H1 (cell line): ENCODE measurements at regions not wholly inside any gene's neighbourhood (a gene's known extent, or its start where the extent isn't known, plus 50 kb on each side); places are given as distances from the start of the nearest gene placed in this dataset.

Experiments
- HDAC2 ChIP-seq, 2 experiments: fragments of 300-600 bp in 1 of 2; sonication (generic) in 1 of 2; IDR thresholded peaks; 2 replicates each; pipeline ENCODE4 v1.6.1; 2011 to 2012; ENCODE audit warnings: low read depth in 2 of 2, low read length in 2 of 2, mild to moderate bottlenecking in 2 of 2, moderate library complexity in 2 of 2, borderline replicate concordance in 1 of 2, inconsistent platforms in 1 of 2
- JUN ChIP-seq: IDR thresholded peaks from 2 replicates; pipeline ENCODE4 v1.6.1; 2011; ENCODE audit warnings: low read depth, mild to moderate bottlenecking, improper control_type of control experiment, low read length
- SIRT6 ChIP-seq: IDR thresholded peaks from one replicate; pipeline ENCODE4 v1.7.1; 2012; ENCODE audit warnings: low read length, inconsistent platforms
- SP1 ChIP-seq: IDR thresholded peaks from 2 replicates; pipeline ENCODE4 v1.6.1; 2011; ENCODE audit warnings: low read depth, low read length
- SP4 ChIP-seq: IDR thresholded peaks from 2 replicates; pipeline ENCODE4 v1.6.1; 2012; ENCODE audit warnings: low read length, inconsistent platforms
- SRF ChIP-seq: IDR thresholded peaks from 2 replicates; pipeline ENCODE4 v1.6.1; 2011; ENCODE audit warnings: mild to moderate bottlenecking, low read depth, low read length, moderate library complexity
- SUZ12 ChIP-seq: fragments of 200-600 bp; sonication (generic); IDR thresholded peaks from 2 replicates; pipeline ENCODE4 v1.6.1; 2012; ENCODE audit warnings: mild to moderate bottlenecking, inconsistent platforms, low read length, moderate library complexity, mixed read lengths
- TBP ChIP-seq: IDR thresholded peaks from 2 replicates; pipeline ENCODE4 v1.6.1; 2011; ENCODE audit warnings: low read depth, low read length, improper control_type of control experiment
- YY1 ChIP-seq: IDR thresholded peaks from 2 replicates; pipeline ENCODE4 v1.6.1; 2011; ENCODE audit warnings: low read depth, mild to moderate bottlenecking, low read length
- ZNF274 ChIP-seq: IDR thresholded peaks from 2 replicates; pipeline ENCODE4 v1.7.0; 2012; ENCODE audit warnings: low read length, borderline replicate concordance; ENCODE audit errors: extremely low read depth

- TF ChIP-seq TBP (no peak), YY1 (no peak), SIRT6 (no peak), HDAC2 (IDR thresholded peaks at IDR 0.05; ENCODE audit: borderline replicate concordance in 1 of 2, low read depth in 2 of 2, low read length in 2 of 2) (no peak), ZNF274 (no peak), SRF (no peak), SP4 (no peak), JUN (no peak), SUZ12 (no peak), SP1 (no peak)
Observed at GRCh38 chr22:49466878-49467595, 360.6 kb downstream of the BRD1 start (continued).
